ENCODE measurements at regions not wholly inside any gene's neighbourhood (a gene's known extent, or its start where the extent isn't known, plus 50 kb on each side); places are given as distances from the start of the nearest gene placed in this dataset.

GRCh38 chr5:21097661-21098060 lies 1109.7 kb upstream of the CDH18 start (continued):
- no peak for TF ChIP-seq HNF1A (IDR thresholded peaks at IDR 0.05; ENCODE audit: low read depth)
- TF ChIP-seq HNF1A (CRISPR knock-in tag; IDR thresholded peaks at IDR 0.05; ENCODE audit: borderline replicate concordance): no peak
- TF ChIP-seq NAIF1 (CRISPR knock-in tag; IDR thresholded peaks at IDR 0.05; ENCODE audit: borderline replicate concordance): no peak
- no peak for TF ChIP-seq KDM6A (CRISPR knock-in tag; IDR thresholded peaks at IDR 0.05; ENCODE audit: low read depth)
- TF ChIP-seq ZBTB49 (CRISPR knock-in tag; IDR thresholded peaks at IDR 0.05; ENCODE audit: borderline replicate concordance): no peak
- TF ChIP-seq GMEB2 (CRISPR knock-in tag; IDR thresholded peaks at IDR 0.05; ENCODE audit: low read depth): no peak
- no peak for TF ChIP-seq SATB2 (CRISPR knock-in tag; IDR thresholded peaks at IDR 0.05)
- no peak for TF ChIP-seq FOXP4 (CRISPR knock-in tag; IDR thresholded peaks at IDR 0.05)
- no peak for TF ChIP-seq ZNF816 (CRISPR knock-in tag; IDR thresholded peaks at IDR 0.05; ENCODE audit: borderline replicate concordance)
- TF ChIP-seq ZNF580 (CRISPR knock-in tag; IDR thresholded peaks at IDR 0.05; ENCODE audit: borderline replicate concordance, low read depth): no peak
- no peak for TF ChIP-seq ZNF557 (CRISPR knock-in tag; IDR thresholded peaks at IDR 0.05)
- no peak for TF ChIP-seq MAFF (IDR thresholded peaks at IDR 0.05; ENCODE audit: low read depth, low read length)
- no peak for TF ChIP-seq SKI (IDR thresholded peaks at IDR 0.05; ENCODE audit: partially characterized antibody)
- TF ChIP-seq SP140L (CRISPR knock-in tag; IDR thresholded peaks at IDR 0.05; ENCODE audit: borderline replicate concordance): no peak
